ENCODE measurements at regions not wholly inside any gene's neighbourhood (a gene's known extent, or its start where the extent isn't known, plus 50 kb on each side); places are given as distances from the start of the nearest gene placed in this dataset.

GRCh38 chr4:123593655-123594054 lies 197.1 kb downstream of the SPRY1 start (continued):
- TF ChIP-seq ZNF281 (CRISPR knock-in tag; IDR thresholded peaks at IDR 0.05) (no peak), TEAD4 (CRISPR knock-in tag; IDR thresholded peaks at IDR 0.05) (no peak)

- POLR2A ChIA-PET: no interaction called here
- H3K27me3 Mint-ChIP-seq (ENCODE audit: low read depth): no peaks in the 10 kb centered on the region
Measured at GRCh38 chr4:123596805-123597204, 200.2 kb downstream of the SPRY1 start.

More at GRCh38 chr4:123596805-123597204, 200.2 kb downstream of the SPRY1 start:
- H3K4me3 Mint-ChIP-seq: no peak overlapping the region
- DNase-seq (ENCODE audit: low spot score) (no peak), ATAC-seq (no peak)
- H3K36me3 Mint-ChIP-seq: no peaks in the 10 kb centered on the region
- no peak overlapping the region for H3K27ac Mint-ChIP-seq
- H3K9me3 Mint-ChIP-seq: peaks cover 4% of the 10 kb centered on the region; the same call in 1 of the 2 replicates
- peaks cover 55% of the 10 kb centered on the region for H3K4me1 Mint-ChIP-seq
- CTCF ChIA-PET: no interaction called here
- TF ChIP-seq CREM (CRISPR knock-in tag; IDR thresholded peaks at IDR 0.05) (no peak), FOXP4 (CRISPR knock-in tag; IDR thresholded peaks at IDR 0.05) (no peak), ZNF281 (CRISPR knock-in tag; IDR thresholded peaks at IDR 0.05) (no peak), USF2 (CRISPR knock-in tag; IDR thresholded peaks at IDR 0.05) (no peak), NFYB (CRISPR knock-in tag; conservative IDR thresholded peaks at IDR 0.05; ENCODE audit: low read depth) (no peak), ATF1 (CRISPR knock-in tag; IDR thresholded peaks at IDR 0.05) (no peak), SMAD3 (CRISPR knock-in tag; IDR thresholded peaks at IDR 0.05; ENCODE audit: borderline replicate concordance) (no peak), ZNF317 (CRISPR knock-in tag; IDR thresholded peaks at IDR 0.05; ENCODE audit: borderline replicate concordance, low read depth) (no peak), IRF2 (CRISPR knock-in tag; IDR thresholded peaks at IDR 0.05; ENCODE audit: borderline replicate concordance, low read depth) (no peak), JUN (CRISPR knock-in tag; IDR thresholded peaks at IDR 0.05) (no peak), ZNF121 (CRISPR knock-in tag; IDR thresholded peaks at IDR 0.05) (no peak), MYBL2 (CRISPR knock-in tag; IDR thresholded peaks at IDR 0.05) (no peak), CTCF (IDR thresholded peaks at IDR 0.05) (no peak), ZNF416 (CRISPR knock-in tag; IDR thresholded peaks at IDR 0.05) (no peak), E2F1 (CRISPR knock-in tag; IDR thresholded peaks at IDR 0.05) (no peak)

Measured in WTC11 (cell line).